ENCODE measurements at regions not wholly inside any gene's neighbourhood (a gene's known extent, or its start where the extent isn't known, plus 50 kb on each side); places are given as distances from the start of the nearest gene placed in this dataset.

DNA sequence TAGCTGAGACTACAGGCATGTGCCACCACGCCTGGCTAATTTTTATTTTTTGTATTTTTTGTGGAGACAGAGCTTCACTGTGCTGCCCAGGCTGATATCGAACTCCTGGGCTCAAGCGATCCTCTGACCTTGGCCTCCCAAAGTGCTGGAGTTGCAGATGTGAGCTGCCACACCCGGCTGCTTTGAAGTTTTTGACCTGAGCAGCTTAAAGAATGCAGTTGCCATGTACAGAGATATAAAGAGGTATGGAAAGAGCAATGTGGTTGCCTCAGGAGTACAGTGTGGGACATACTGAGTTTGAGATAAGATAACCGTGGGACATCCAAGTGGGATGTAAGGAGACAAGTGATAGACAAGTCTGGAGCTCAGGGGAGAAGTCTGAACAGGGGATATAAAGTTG is 82.7 kb upstream of the LSM14A start:
- TF ChIP-seq, protein P1, sequence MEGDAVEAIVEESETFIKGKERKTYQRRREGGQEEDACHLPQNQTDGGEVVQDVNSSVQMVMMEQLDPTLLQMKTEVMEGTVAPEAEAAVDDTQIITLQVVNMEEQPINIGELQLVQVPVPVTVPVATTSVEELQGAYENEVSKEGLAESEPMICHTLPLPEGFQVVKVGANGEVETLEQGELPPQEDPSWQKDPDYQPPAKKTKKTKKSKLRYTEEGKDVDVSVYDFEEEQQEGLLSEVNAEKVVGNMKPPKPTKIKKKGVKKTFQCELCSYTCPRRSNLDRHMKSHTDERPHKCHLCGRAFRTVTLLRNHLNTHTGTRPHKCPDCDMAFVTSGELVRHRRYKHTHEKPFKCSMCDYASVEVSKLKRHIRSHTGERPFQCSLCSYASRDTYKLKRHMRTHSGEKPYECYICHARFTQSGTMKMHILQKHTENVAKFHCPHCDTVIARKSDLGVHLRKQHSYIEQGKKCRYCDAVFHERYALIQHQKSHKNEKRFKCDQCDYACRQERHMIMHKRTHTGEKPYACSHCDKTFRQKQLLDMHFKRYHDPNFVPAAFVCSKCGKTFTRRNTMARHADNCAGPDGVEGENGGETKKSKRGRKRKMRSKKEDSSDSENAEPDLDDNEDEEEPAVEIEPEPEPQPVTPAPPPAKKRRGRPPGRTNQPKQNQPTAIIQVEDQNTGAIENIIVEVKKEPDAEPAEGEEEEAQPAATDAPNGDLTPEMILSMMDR (IDR thresholded peaks at IDR 0.05), result no peak
- TF ChIP-seq POLR2A (IDR thresholded peaks at IDR 0.05), result no peak
